Fibroblast of the conjunctiva (primary cell): ENCODE measurements at regions not wholly inside any gene's neighbourhood (a gene's known extent, or its start where the extent isn't known, plus 50 kb on each side); places are given as distances from the start of the nearest gene placed in this dataset.
"Not testable (repeated sequence)": the region's sequence is repeated elsewhere in the genome, so short reads cannot be mapped to it uniquely, and the experiment has no call there.

Experiments
- DNase-seq: peaks from one replicate; pipeline ENCODE4 v3.0.0-alpha.2; 2010; ENCODE audit warnings: low read depth

DNA sequence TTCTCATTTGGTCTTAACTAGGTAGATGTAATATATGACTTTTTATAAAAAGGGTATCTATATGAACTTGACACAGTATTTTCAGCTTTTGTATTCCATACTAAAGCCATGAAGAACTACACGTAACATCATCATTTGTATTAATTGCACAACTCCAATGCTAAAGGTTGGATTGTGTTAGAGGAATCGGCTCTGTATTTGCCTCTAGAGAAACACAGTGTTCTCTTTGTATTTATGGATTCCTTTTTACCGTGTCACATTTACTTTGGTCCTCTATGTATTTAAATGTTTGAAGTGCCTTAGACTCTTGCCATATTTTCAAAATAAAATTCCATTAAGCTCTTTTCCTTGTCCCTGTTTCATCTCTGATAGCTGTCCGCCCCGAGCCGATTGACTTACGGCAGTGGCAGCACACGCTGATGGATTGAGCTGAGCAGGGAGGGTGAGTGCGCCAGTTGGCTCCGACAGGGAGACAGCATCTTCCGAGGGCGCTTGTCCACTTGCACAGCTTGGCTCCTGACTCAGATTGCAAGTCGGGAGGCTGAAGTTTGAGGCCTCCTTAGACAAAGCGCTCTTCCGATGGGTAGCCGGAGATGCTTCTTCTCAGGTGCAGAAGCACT lies 95.6 kb upstream of the DMRT1 start:
- no peak for DNase-seq

DNA sequence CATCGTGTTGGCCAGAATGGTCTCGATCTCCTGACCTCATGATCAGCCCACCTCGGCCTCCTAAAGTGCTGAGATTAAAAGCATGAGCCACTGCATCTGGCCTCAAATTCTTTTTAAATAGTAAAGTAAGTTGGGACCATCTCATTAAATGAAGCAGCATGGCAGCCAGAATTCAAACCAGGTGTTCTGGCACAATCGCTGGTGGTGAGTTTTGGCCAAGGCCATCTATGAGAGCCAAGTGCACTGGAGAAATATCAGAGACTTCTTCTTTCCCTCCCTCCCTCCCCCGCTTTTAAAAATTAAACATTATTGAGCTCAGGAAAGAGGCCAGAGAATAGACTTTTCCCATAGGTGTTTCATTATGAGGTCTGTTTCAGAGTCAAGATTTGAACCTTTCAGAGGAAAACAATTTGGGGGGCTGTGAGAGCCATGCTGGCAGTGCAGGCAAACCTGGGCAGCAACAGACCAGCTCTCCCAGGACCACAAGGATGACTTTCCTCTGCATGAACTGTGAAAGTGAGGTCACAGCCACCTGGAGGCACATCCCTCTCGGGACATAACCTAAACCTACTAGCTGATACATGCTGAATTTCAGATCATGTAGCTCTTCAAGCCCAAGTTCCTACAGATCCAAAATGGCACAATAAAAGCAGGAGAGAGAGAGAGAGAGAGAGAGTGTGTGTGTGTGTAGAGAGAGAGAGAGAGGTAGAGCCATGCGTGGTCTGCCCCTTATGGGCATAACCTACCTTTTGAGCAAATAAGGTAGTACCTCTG lies 94.6 kb upstream of the DMRT1 start:
- DNase-seq, result no peak

DNA sequence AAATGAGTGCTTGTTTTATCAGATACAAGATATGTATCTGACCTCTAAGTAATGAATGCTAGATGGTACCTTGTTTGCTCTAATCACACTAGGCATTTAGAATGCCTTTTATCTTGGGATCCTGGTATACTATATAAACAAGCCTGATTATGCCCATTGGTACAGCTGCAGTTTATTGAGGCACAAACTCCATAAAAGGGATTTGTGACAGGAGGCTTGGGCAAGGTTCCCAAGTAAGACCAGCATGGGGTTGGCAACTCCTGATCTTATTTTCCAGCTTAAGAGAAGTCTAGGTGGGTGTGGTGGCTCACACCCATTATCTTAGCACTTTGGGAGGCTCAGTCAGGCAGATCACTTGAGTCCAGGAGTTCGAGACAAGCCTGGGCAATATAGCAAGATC lies 93.9 kb upstream of the DMRT1 start:
- DNase-seq, result no peak

DNA sequence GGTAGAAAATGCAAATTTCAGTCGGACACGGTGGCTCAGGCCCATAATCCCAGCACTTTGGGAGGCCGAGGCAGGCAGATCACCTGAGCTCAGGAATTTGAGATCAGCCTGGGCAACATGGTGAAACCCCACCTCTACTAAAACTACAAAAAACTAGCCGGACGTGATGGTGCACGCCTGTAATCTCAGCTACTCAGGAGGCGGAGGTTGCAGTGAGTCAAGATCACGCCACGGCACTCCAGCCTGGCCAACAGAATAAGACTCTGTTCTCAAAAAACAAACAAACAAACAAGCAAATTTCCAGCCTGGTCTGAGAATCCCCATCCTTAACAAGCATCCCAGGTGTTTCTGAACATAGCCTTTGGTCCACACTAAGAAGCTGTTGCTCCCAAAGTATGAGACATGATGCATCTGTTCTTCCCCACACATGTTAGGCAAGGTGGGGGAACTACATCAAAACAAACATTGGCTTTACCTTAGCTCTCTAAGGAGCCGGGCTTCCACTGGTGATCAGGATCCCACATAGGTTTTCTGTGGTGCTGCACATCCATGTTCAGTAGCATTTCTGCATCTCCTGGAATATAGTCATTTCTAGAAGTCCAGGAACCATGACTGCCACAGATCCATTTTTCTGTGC lies 92.5 kb upstream of the DMRT1 start:
- DNase-seq, result no peak

DNA sequence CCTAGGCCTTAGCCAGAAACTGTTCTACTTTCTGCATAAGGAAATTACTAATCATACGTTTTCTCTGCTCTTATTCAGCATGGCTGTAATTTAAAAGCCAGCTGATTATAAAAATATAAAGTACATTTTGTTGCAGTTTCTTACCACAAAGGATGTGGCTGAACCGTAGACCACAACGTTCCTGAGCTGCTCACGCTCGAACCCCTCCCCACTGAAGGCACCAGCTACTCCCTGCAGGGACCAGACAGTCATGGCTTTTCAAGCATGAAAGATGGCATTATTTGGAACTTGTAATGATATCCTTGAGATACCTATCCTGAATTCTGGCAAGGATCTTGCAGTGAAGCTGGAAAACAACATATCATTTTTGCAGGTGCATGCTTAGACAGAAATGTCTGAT lies 91.8 kb upstream of the DMRT1 start:
- DNase-seq, result no peak

DNA sequence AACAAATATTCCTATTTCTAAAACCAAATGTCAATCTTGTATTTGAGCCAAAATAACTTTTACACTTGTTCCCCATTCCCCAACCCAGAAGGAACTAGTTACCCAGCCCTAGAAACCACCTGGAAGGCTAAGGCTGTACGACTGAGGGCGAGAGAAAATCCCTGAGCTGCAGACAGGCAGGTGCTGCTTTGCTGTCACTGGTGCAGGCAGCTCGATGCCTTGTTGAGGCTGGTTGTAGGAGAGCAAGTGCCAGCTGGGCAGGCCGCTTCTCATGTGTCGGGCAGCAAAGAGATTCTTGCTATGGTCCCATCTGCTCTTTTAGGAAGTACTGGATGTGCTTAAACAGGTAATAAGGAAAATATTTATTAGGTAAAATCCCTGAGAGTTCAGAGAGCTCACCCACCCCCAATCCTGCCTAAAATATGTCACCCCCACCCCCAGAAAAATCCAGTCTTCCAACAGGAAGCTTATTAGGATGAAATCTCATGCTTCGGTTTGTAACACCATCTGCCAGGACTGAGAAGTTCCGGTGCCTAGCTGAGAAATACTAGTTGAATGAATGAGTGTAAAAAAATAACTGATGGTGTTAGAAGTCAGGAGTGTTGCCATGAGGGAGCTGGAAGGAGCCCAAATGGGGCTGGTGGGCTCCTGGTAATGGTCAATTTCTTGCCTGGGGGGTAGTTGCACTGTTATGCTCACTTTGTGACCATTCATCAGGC lies 91.1 kb upstream of the DMRT1 start:
- DNase-seq, result no peak

DNA sequence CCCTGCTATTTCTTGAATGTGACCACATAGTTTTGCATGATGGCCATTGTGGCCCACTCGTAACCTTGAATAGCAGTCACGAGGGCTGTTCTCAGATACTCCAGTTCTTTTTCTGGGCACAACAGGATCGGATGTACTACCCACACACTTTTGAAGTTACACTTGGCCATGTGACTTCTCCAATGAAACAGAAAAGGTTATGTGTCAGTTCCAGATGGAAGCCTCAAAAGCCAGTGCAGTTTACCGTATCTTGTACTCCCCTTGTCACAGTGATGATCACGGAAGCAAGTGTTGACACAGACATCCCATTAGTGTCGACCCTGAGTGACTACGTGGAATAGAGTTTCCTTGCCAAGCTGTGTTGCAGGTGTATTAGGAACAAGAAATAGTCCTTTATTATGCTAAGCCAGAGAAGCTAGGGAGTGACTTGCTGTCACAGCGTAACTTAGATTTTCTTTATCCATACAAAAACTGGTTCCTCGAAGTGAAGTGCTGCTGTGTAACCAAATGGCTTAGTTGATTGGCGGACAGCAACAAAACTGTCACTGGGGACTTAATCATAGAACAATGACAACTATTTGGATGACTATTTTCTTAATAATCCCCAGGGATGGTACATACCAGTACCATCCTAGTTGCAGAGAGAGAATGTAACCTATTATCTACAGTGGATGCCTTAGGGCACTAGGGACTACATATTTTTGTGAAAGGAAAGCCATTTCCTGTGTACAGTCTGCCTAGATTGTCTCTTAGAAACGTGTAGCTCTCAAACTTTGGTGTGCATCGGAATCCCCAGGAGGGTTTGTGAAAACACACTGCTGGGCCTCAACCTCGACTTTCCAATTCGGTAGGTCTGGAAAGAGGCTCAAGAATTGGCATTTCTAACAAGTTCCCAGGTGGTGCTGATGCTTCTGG lies 90.1 kb upstream of the DMRT1 start:
- no peak for DNase-seq

DNA sequence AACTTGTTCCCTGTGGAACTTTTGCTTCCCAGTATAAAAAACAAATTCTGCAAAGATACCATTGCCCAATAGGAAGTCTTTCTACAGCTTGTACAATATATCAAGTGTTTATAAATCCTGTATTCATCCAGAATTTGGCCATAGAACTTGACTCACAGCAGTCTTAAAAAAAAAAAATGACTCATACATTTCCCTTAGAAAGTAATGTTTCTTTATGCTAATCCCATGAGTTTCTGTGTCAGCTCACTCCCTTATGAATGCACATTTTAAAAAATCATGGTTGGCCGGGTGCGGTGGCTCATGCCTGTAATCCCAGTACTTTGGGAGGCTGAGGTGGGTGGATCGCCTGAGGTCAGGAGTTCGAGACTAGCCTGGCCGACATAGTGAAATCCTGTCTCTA lies 89.3 kb upstream of the DMRT1 start:
- peak; percentile 82 for DNase-seq

DNA sequence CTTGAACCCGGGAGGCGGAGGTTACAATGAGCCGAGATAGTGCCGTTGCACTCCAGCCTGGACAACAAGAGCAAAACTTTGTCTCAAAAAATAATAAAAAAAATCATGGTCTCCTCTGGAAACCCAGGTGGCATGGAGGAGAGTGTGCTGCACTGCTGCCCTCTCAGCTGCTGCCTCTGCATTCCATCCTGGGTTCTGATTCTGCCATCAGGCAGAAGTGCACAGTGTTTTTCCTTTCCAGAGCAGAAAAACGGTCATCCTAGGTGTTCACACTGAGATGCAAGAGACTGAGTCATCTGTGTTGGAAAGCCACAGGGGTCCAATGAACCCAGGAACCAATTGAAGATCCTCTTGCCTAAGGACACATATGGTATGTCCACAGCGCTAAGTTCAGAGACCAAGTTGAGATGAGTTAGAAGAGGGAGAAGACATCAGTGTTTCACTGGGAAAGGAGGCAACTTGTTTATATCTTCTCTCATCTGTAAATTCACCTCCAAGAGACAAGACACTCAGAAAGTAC lies 88.8 kb upstream of the DMRT1 start:
- no peak for DNase-seq

DNA sequence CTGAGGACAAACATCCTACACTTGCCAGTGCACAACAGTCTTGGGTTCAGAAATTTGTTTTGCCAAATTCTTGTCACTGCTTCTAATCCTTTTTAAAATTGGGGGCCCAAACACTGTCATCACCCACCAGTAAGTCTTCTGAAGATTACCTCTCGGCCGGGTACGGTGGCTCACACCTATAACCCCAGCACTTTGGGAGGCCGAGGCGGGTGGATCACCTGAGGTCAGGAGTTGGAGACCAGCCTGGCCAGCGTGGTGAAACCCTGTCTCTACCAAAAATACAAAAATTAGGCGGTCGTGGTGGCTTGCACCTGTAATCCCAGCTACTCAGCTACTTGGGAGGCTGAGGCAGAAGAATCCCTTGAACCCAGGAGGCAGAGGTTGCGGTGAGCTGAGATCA lies 87.8 kb upstream of the DMRT1 start:
- not testable (repeated sequence) for DNase-seq

DNA sequence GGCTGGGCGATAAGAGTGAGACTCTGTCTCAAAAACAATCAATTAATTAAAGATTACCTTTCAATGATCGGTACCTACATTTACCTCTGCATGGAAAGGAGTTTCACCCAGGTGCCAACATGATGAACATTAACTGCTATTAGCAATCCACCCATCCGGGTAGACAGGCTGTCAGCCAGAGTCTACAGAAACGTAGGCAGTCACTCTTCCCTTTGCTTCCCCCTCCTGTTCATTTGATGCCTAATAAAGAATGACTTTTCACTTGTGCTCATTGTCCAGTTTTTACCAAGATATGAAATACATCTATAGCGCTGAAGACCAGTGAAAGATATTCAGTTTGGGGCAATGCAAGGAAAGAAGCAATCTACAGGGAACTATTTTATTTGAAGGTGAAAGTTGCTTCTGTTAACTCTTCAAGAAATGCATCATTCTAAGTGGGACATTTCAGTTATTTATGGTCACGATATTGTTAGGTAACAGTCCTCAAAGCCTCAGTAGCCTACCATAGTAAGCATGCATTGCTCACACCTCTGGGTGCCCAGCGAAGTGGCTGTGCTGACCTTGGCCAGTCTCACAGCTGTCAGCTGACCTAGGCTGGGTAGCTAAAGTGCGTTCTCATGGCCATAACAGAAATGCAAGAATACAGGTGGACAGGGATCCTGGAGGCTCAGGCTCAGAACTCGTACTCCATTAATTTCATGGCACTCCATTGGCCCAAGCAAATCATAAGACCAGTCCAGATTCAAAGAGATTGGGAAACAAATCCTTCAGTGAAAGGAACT lies 87.2 kb upstream of the DMRT1 start:
- DNase-seq, result no peak

DNA sequence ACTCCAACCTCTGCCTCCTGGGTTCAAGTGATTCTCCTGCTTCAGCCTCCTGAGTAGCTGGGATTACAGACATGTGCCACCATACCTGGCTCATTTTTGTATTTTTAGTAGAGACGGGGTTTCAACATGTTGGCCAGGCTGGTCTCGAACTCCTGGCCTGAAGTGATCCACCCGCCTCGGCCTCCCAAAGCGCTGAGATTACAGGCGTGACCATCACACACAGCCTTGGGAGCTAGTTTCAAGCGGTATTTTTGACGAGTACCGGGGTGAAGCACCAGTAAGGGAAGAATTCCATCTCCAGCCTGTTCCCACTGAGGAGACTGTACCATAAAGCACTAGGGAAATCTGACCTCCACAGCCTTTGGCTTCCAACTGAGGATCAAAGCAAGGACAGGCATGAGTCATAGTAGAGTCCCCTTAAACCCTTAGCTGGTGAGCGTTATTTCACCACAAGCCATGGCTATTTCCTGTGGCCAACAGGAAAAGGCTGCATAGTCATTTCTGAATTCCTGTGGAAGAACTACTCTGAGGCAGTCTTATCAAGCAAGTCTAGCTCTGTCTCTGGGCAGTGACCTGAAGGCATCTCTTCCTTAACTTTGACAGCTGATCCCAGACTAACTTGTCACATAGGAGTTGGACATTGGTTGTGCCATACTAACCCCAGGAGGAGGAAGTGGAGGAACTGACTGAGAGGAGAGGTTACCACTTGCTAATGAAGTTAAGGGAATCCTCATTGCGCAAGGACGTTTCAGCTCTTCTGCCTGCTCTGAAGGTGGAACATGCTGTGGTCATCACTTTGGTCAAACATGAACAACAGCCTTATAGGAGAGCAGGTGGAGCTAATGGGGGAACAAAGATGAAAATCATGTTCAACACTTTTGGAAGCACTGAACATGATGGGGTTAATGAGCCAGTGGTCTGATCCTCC lies 85.8 kb upstream of the DMRT1 start:
- peak; percentile 32 for DNase-seq

DNA sequence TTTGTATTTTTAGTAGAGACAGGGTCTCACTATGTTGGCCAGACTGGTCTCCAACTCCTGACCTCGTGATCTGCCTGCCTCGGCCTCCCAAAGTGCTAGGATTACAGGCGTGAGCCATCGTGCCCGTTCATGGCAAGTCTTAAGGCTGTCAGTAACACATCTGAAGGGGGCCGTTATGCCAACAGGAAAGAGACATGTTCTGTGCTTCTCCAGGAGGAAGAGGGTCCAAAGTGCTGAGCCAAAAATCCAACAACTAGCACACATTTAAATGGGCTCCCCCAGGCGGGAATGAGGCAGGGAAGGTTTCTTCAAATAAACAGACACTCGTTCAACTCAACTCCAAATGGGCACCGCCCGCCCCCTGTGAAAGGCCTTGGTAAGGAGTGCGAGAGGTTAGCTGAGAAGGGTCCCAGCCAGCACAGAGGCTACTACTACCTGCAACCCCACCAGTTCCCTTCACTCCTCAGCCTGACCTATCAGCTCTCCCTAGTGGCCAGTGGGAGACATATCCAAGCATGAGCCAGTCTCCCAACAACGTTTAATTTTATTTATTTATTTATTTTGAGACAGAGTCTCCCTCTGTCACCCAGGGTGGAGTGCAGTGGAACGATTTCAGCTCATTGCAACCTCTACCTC lies 84.1 kb upstream of the DMRT1 start:
- DNase-seq, result peak; percentile 43

DNA sequence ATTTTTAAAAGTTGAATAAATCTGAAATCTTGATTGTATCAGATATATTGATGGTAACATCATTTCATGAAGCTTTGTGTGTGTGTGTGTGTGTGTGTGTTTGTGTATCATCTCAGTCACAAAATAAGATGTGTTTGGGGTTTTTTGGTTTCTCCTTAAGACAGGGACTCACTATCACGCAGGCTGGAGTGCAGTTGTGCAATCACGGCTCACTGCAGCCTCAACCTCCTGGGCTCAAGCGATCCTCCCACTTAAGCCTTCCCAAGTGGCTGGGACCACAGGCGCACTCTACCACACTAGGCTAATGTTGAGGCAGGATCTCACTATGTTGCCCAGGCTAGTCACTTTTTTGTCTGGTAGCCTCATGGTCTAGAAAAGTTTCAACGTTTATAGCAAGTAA lies 83.4 kb upstream of the DMRT1 start:
- DNase-seq, result no peak

DNA sequence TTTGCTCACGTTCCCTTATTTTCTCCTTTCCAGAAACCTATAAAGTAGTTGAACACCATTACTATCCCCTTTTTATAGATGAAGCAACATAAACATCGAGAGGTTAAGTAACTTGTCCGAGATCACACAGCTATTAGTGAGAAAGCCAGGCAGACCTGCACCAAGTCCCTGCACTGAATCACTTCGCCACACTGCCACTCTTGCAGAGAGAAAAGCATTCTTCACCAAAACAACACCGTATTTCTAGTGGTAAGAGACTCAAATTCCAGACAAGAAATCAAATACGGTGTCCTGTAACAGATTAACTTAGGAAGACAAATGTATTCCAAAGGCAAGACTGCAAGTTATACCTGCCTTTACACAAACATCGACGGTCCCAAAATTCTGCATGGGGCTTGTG lies 82.0 kb upstream of the DMRT1 start:
- DNase-seq, result no peak

DNA sequence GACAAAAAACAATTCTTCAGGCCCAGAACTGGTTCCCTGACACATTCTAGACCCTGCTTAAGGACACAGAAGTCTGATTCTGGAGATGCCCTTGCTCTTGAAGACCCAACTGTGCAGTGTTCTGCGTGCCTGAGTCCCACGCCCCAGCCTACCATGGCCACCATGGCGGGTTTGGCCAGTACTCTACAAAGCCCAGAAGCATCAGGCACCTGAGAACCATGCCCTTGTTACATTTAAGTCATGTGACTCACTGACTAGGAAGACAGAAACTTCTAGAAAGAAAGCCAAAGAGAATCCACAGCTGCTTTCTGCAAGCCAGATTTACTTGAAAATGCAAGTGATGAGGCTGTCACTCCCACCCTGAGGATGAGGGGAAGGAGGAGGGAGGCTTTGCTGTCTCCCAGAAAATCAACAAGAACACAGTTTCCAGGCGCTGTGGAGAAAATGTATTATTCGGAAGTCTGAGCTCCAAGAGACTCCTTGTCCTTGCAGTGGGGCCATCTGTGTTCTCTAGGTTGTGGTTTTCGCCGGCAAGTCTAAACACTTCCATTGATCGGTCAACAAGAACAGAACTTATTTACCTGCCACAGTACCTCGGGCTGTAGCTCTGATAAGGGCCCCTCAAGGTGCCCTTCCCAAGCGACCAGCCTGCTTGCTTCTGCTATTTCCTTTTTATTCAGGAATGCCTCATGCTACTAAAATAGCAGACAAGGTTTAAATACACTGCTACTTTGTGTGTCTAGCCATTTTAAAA lies 81.3 kb upstream of the DMRT1 start:
- no peak for DNase-seq

DNA sequence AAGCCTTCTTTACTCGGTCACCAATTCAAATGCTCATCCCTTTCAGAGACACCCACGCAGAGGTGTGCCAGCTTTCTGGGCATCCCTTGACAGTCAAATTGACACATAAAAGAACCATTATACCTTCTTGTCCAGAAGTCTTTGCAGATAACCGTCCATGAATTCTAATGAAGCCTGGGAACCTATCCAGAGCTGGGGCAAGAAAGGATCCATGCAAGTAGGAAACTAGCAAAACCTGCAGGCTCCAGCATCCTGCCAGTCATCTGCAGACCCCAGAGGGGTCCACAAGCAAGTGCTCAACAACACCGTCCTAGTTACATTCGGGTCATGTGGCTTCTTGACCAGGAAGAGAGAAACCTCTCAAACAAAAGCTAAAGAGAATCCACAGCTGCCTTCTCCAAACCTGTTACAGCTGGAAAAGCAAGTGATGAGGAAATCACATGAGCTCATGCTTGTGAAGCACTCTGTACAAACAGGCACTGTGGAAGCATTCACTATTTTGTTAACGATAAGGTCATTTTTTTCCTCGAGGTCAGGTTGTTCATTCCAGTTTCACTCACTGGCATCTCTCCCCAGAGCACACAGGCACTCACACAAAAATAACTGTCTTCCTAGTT lies 80.2 kb upstream of the DMRT1 start:
- no peak for DNase-seq
